Activated naive CD4-positive, alpha-beta T cell (primary cell): ENCODE measurements at regions not wholly inside any gene's neighbourhood (a gene's known extent, or its start where the extent isn't known, plus 50 kb on each side); places are given as distances from the start of the nearest gene placed in this dataset.
"Not testable (repeated sequence)": the region's sequence is repeated elsewhere in the genome, so short reads cannot be mapped to it uniquely, and the experiment has no call there.

Source experiments
- DNase-seq, 4 experiments: peaks; one replicate each; lab custom pipeline; 2025; lab: John Stamatoyannopoulos, UW

- no peak for DNase-seq
Observed at GRCh38 chr2:129559101-129559500, 420.4 kb upstream of the RAB6C start.

GRCh38 chr2:129565551-129566109 lies 413.8 kb upstream of the RAB6C start:
- no peak for DNase-seq

DNA sequence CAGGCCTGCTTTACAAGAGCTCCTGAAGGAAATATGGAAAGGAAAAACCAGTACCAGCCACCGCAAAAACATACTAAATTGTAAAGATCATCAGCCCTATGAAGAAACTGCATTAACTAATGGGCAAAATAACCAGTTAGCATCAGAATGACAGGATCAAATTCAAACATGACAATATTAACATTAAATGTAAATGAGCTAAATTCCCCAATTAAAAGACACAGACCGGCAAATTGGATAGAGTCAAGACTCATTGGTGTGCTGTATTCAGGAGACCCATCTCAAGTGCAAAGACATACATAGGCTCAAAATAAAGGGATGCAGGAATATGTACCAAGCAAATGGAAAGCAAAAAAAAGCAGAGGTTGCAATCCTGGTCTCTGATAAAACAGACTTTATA lies 408.7 kb upstream of the RAB6C start:
- DNase-seq: not testable (repeated sequence)

DNA sequence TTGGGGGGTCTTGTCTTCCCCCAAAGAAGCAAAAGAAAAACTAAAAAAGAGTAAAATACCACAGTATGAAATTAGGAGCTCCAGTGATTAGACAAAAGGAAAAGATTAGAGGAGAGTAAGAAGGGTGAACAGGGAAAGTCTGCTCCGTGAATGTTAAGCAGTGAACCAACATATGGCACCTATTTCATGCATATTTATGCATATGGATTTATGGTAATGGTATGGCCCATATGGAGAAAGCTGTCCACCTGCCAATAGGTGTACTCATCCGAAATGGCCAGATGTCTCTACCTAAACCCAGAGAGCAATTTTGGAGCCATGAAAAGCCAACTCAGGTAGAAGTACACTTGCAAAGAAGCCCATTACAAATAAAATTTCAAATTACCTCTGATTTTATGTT lies 404.0 kb upstream of the RAB6C start:
- DNase-seq: no peak

DNA sequence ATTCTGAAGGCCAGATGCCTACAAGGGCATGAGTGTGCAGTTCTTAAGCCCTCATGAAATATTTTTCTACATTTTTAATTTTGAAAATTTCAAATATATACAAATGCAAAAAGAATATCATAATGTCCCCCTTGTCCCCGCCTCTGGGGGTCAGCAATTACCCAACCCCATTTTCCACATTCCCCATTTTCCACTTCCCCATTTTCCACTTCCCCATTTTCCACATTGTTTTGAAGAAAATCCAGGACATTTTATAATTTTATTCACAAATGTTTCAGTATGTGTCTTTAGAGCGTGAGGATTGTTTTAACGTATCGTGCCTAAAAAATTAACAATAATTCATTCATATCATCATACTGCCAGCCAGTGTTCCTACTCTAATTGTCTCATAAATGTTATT lies 403.6 kb upstream of the RAB6C start:
- DNase-seq: no peak

DNA sequence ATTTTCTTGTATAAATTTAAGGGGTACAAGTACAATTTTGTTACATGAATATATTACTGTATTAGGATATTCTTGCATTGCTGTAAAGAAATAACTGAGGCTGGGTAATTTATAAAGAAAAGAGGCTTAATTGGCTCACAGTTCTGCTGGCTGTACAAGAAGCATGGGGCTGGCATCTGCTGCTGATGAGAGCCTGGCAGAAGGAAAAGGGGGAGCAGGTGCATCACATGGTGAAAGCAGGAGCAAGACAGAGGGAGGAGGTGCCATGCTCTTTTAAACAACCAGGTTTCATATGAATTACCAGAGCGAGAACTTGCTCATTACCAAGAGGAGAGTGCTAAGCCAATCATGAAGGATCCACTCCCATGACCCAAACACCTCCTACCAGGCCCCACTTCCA lies 399.5 kb upstream of the RAB6C start:
- no peak for DNase-seq

DNA sequence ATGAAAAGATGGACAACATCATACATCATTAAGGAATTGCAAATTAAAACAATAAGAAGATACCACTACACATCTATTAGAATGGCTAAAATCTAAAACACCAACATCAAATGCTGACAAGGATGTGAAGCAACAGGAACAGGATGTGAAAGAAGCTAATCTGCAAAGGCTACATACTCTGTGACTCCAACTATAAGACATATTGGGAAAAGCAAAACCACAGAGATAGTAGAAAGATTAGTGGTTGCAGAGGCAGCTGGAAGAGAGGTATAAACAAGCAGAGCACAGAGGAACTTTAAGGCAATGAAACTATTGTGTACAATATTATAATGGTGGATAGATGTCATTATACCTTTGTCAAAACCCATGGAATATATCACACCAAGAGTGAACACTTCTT lies 393.7 kb upstream of the RAB6C start:
- DNase-seq: no peak

DNA sequence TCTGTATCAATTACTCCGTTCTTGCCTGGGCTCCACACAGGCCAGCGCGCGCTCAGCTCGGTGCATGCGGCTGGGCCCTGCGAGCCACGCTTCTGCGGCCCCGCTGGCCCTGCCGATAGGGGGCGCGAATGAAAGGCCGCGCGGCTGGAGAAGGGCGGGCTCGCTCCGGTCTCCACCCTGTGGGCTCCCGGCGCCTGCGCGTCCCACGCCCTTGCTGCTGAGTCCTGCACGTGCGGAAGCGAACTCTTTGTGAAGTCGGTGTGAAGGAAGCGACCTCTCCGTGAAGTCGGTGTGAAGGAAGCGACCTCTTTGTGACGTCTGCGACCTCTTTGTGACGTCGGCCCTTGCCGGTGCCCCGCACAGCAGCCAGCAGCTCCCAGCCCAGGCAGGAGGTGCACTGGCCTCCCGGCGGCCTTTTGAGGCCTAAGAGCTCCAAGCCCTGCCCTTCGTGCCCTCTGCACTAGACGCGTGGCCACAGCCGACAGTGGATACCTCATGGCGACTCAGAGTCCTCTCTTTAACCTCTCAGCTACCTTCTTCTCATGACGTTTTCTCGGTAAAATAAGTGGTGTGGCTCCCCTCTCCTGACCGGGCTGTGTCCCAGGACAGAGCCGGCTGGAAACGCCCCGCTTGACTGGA lies 391.9 kb upstream of the RAB6C start:
- DNase-seq: no peak

DNA sequence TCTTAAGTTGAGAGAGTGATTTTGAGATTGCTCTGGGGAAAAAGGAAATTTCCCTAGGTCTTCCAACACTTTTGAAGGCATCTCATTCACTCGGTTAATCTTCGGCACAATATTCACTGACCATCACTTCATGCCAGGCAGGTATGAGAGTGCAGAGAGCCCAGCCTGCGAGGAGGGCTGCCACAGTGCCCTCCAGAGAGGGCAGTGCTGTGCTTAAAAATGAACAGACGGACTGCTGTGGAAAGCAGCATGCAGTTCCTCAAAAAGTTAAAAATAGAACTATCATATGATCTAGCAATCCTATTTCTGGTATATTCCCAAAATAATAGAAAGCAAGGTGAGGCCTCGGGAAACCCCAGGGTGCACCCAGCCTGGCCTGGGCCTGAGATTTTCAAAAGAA lies 374.9 kb upstream of the RAB6C start:
- DNase-seq: no peak

DNA sequence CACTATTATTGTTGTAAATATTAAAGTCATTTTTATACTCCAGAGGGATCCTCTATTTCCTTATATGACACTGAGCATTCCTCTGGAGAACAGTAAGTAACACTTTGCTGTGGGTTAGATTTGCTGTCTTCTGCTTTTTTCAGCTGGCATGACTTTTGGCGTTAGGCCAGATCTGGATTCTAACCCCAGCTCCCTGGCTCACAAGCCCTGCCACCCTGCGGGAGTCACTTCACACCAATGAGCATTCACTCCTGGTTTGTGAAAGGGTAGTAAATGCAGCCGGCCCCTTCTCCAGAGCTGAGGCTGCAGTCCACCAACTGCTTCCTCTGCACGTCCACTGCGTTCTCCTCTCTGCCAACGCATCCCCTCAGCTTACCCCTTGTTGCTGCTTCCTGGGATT lies 373.8 kb upstream of the RAB6C start:
- no peak for DNase-seq

DNA sequence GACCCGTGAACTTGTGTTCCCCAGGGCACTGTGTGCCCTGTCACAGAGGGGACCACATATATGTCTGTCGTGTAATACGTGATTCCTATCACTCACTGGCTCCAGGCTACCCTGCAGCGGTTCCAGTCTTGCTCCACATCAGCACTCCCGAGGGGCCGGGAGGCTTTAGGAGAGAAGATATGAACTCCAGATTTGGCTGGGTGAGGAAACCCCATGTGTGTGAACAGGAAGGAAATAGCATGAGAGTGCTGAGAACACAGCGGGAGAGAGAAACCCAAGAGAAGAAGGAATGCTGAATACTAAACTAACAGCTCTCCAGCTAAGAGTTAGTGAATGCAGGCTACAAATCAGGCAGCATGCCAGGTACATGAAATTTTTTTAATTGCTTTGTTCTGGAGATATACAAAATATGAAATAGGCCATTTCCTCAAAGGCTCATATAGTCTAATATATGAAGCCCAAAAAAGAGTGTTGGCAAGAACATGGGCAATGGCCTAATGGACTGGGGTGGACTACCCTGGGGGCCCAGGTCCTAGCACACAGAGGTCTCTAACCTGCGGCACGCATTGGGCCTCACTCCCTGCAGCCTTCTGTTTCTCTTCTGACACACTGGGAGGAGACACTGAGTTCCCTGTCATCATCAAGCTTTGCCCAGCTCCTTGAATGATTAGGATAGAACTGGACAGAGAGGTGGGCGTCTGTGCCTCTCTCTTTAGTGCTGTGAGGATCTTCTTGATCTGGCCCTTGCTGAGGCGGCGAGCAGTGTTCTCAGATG lies 372.8 kb upstream of the RAB6C start:
- DNase-seq: no peak

- no peak for DNase-seq
Observed at GRCh38 chr2:129609224-129609623, 370.2 kb upstream of the RAB6C start.

GRCh38 chr2:129610766-129611165 lies 368.7 kb upstream of the RAB6C start:
- no peak for DNase-seq

DNA sequence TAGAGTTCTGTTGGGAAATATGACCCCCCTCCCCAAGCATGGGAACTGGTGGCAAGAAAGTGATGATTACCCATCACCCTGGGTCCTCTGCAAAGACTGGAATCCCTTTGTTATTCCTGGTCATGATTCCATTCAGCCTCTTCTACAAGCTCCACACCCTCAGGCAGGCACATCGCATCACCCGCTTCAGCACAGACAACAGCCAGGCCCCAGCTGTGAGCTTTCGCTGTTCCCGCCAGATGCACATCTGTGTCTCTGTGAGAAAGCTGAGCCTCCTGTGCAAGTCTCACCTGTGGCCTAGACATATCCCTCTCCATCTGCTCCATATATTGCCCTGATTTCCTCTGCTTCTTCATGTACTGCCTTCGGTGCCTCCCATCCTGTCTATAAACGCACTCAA lies 368.0 kb upstream of the RAB6C start:
- no peak for DNase-seq

- DNase-seq: no peak
Observed at GRCh38 chr2:129619471-129619870, 360.0 kb upstream of the RAB6C start.

- DNase-seq: no peak
Observed at GRCh38 chr2:129620411-129620810, 359.1 kb upstream of the RAB6C start.

DNA sequence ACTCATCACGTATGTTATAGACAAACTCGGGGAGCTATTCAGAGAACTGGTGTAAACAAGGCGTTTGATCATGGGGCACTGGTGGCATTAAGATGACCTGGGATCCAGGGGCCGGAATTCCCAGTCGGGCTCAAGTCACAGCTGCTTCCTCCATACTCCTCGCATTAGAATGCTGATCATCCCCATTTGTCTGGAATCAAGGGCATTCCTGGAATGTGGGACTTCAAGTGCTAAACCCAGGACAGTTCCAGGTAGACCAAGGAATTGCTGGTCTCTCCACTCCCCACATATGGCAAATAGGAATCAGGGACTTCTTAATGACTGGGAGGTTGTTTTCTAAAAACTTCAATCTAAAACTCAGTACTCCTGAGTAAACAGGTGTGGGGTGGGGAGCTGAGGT lies 355.7 kb upstream of the RAB6C start:
- DNase-seq: no peak

GRCh38 chr2:129627437-129627836 lies 352.0 kb upstream of the RAB6C start:
- DNase-seq: no peak

DNA sequence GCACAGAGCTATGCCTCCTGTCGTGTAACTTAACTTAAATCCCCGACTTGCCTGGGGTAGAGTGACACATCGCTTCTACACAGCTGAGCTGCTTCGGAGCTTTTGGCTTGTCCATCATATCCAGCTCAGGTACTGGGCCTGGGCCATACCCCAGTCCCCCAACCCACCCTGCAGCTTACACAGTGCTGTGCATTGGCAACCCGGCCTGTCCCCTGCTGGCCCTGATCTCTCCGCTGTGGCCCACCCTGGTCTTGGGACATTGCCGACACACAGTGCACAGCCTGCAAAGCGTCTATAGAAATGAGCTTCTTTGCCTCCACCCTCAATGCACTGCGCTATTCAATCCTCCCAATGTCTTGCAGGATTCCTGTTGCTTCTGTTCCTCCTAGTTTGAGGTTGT lies 342.8 kb upstream of the RAB6C start:
- no peak for DNase-seq

DNA sequence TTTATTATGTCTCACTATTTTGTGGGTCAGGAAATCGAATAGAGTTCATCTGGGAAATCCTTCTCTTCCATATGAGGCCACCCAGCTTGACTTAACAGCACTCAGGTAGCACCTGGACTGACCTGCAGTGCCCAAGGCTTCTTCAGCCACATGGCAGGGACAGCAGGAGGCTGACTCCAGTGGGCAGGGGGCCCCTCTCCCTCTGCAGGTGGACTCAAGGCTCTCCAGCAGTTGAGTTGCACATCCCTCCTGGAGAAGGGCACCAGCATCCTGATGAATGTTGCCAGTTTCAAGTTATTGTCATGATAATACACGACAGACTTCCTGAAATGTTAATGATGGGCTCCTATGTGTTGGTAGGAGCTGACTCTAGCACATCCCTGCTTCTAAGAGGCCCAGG lies 338.1 kb upstream of the RAB6C start:
- no peak for DNase-seq

DNA sequence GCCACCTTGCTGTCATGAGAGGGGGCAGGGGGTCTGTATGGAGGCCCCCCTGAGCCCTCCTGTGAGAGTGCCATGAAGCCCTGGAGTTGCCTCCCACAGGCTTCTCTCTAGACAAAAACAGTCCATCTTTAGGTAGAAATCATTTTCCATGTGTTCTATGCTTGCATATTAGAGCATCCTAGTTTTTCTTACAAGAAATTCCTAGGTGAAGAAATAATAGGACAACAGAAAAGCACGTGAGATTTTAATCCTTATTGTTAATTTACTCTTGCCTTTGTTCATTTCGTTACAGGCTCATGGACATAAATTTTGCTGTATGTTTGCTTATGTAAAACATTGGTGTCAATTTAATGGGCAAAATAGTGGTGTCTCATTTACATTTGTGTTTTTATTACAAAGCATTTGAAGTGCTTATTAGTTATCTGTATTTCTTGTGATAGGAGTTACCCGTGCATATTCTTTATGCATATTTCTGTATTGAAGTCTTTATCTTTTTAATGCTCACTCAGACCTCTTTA lies 336.9 kb upstream of the RAB6C start:
- DNase-seq: no peak

GRCh38 chr2:129645335-129645734 lies 334.1 kb upstream of the RAB6C start:
- no peak for DNase-seq

GRCh38 chr2:129646107-129646506 lies 333.4 kb upstream of the RAB6C start:
- DNase-seq: no peak
